Hepatocyte (in vitro differentiated cells): ENCODE measurements at regions not wholly inside any gene's neighbourhood (a gene's known extent, or its start where the extent isn't known, plus 50 kb on each side); places are given as distances from the start of the nearest gene placed in this dataset.
A peak's percentile ranks its signal among the peaks of the same experiment; 100 is the strongest.

Experiments
- DNase-seq: peaks from one replicate; pipeline ENCODE4 v3.0.0-alpha.2; 2016; ENCODE audit warnings: low spot score
- H2AFZ ChIP-seq: fragments of 200-600 bp; sonication (generic); 2 replicates; pipeline ENCODE4 v1.6.0; 2016; ENCODE audit warnings: antibody characterized with exemption, mild to moderate bottlenecking
- H3K27ac ChIP-seq: fragments of 200-600 bp; sonication (generic); 2 replicates; pipeline ENCODE4 v1.5.1; 2016; ENCODE audit warnings: mild to moderate bottlenecking
- H3K27me3 ChIP-seq: fragments of 200-600 bp; sonication (generic); 2 replicates; pipeline ENCODE4 v1.6.1; 2016
- H3K36me3 ChIP-seq: fragments of 200-600 bp; sonication (generic); replicated peaks from 2 replicates; pipeline ENCODE4 v1.5.1; 2016; ENCODE audit warnings: low read depth; ENCODE audit not compliant: insufficient read depth
- H3K4me1 ChIP-seq: fragments of 200-600 bp; sonication (generic); 2 replicates; pipeline ENCODE4 v1.5.1; 2016; ENCODE audit warnings: mild to moderate bottlenecking, moderate library complexity; ENCODE audit not compliant: insufficient read depth
- H3K4me2 ChIP-seq: fragments of 200-600 bp; sonication (generic); 2 replicates; pipeline ENCODE4 v1.6.0; 2016
- H3K4me3 ChIP-seq: fragments of 200-600 bp; sonication (generic); 2 replicates; pipeline ENCODE4 v1.5.1; 2016; ENCODE audit warnings: mild to moderate bottlenecking
- H3K79me2 ChIP-seq: fragments of 200-600 bp; sonication (generic); 2 replicates; pipeline ENCODE4 v1.6.0; 2017; ENCODE audit warnings: mild to moderate bottlenecking
- H3K9me2 ChIP-seq: fragments of 200-600 bp; sonication (generic); replicated peaks from 2 replicates; pipeline ENCODE4 v1.6.0; 2017; ENCODE audit warnings: mild to moderate bottlenecking; ENCODE audit not compliant: insufficient read depth
- H3K9me3 ChIP-seq: fragments of 200-600 bp; sonication (generic); 2 replicates; pipeline ENCODE4 v1.5.1; 2016; ENCODE audit warnings: low read depth, mild to moderate bottlenecking
- H4K20me1 ChIP-seq: fragments of 200-600 bp; sonication (generic); 2 replicates; pipeline ENCODE4 v1.6.0; 2016; ENCODE audit warnings: mild to moderate bottlenecking; ENCODE audit not compliant: insufficient read depth, poor library complexity, severe bottlenecking
- EZH2 ChIP-seq: fragments of 200-600 bp; sonication (generic); IDR thresholded peaks from 2 replicates; pipeline ENCODE4 v1.6.1; 2016; ENCODE audit warnings: antibody characterized with exemption, mild to moderate bottlenecking, borderline replicate concordance
- EZH2phosphoT487 ChIP-seq: fragments of 200-600 bp; sonication (generic); IDR thresholded peaks from one replicate; pipeline ENCODE4 v1.6.1; 2018; ENCODE audit warnings: antibody characterized with exemption, mild to moderate bottlenecking, low read depth, moderate library complexity; ENCODE audit not compliant: unreplicated experiment, severe bottlenecking
- WGBS: methylation state at CpG from one replicate; pipeline ENCODE4 v1.1.6; 2016; ENCODE audit warnings: low lambda C conversion rate; ENCODE audit errors: missing lambda C conversion rate; 5-methylcytosine and 5-hydroxymethylcytosine counted together
- TF ChIP-seq, protein P1 (sequence below): fragments of 200-600 bp; sonication (generic); IDR thresholded peaks from 2 replicates; pipeline ENCODE4 v1.5.1; 2016; ENCODE audit warnings: antibody characterized with exemption, mild to moderate bottlenecking; ENCODE audit not compliant: poor library complexity

DNA sequence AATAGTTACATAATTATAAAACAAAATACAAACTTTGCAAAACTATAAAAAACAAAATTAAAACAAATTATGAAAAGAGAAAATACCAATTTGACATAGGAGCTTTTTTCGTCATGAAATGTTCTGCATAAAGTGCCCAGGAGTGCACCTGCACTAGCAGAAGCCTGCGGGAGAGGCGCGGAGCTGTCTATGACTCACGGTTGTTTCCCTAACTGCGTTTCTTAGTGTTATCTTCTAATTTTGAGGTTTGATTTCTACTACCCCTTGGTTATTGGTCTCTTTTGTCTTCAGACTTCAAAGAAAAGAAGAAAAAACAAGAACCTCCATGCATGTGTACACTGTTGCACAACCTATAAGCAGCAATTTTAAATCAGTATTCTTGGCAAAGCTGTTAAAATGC lies 740.9 kb upstream of the LRRC4C start:
- Histone ChIP-seq H3K79me2 (no peaks in the 10 kb centered on the region), H3K36me3 (no peaks in the 10 kb centered on the region), H3K4me1 (no peaks in the 10 kb centered on the region), H3K4me2 (no peak overlapping the region), H3K9me3 (no peaks in the 10 kb centered on the region), H3K27ac (no peak overlapping the region), H3K27me3 (no peaks in the 10 kb centered on the region), H3K9me2 (no peaks in the 10 kb centered on the region), H3K4me3 (no peak overlapping the region), H2AFZ (no peak overlapping the region), H4K20me1 (no peaks in the 10 kb centered on the region)
- DNase-seq: no peak
- TF ChIP-seq, protein P1, sequence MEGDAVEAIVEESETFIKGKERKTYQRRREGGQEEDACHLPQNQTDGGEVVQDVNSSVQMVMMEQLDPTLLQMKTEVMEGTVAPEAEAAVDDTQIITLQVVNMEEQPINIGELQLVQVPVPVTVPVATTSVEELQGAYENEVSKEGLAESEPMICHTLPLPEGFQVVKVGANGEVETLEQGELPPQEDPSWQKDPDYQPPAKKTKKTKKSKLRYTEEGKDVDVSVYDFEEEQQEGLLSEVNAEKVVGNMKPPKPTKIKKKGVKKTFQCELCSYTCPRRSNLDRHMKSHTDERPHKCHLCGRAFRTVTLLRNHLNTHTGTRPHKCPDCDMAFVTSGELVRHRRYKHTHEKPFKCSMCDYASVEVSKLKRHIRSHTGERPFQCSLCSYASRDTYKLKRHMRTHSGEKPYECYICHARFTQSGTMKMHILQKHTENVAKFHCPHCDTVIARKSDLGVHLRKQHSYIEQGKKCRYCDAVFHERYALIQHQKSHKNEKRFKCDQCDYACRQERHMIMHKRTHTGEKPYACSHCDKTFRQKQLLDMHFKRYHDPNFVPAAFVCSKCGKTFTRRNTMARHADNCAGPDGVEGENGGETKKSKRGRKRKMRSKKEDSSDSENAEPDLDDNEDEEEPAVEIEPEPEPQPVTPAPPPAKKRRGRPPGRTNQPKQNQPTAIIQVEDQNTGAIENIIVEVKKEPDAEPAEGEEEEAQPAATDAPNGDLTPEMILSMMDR: no peak
- TF ChIP-seq EZH2phosphoT487 (no peak), EZH2 (no peak)
- WGBS: 94% methylated on average over 6 of the region's 6 CpGs

DNA sequence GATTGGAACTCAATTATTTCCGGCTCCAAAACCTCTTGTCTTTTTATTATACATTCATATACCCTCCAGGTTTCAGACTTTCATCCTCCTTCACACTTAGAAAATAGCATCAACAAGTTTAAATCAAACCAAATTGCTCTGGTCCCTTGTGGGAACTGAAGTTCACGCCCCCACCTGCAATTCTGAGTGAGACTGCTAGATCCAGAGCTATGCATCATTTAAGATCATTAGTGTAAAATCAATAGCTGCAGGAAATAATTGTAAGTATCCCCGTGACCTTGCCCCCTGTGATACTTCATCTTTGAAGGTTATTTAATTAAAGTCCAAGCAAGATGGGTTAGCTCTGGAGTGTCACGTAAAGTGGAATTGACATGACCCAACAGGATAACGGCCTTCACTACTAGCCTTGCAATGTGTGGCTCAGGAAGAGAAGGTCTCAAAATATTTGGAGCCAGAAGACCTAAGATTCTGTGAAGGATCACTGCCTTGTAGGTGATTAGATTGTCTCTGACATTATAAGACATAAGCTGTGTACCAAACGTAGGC lies 742.2 kb upstream of the LRRC4C start:
- WGBS: 89% methylated on average over 6 of the region's 6 CpGs
- H3K9me3 ChIP-seq: no peaks in the 10 kb centered on the region
- no peak for TF ChIP-seq EZH2phosphoT487
- TF ChIP-seq EZH2: no peak
- TF ChIP-seq, protein P1: no peak
- no peak for DNase-seq
- no peak overlapping the region for H3K4me3 ChIP-seq
- no peak overlapping the region for H2AFZ ChIP-seq
- no peaks in the 10 kb centered on the region for H3K4me1 ChIP-seq
- no peaks in the 10 kb centered on the region for H4K20me1 ChIP-seq
- no peaks in the 10 kb centered on the region for H3K79me2 ChIP-seq
- H3K4me2 ChIP-seq: no peak overlapping the region
- no peaks in the 10 kb centered on the region for H3K36me3 ChIP-seq
- no peak overlapping the region for H3K27ac ChIP-seq
- no peaks in the 10 kb centered on the region for H3K27me3 ChIP-seq
- H3K9me2 ChIP-seq: no peaks in the 10 kb centered on the region

DNA sequence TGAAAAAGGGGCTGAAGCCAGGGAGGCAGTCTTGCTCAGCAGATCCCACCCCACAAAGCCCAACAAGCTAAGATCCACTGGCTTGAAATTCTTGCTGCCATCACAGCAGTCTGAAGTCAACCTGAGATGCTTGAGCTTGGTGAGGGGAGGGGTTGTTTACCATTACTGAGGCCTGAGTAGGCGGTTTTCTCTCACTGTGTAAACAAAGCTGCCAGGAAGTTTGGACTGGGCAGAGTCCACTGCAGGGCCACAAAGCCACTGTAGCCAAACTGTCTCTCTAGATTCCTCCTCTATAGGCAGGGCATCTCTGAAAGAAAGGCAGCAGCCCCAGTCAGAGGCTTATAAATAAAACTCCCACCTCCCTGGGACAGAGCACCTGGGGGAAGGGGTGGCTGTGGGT lies 746.1 kb upstream of the LRRC4C start:
- H3K9me2 ChIP-seq: no peaks in the 10 kb centered on the region
- H3K27me3 ChIP-seq: no peaks in the 10 kb centered on the region
- H3K36me3 ChIP-seq: no peaks in the 10 kb centered on the region
- no peaks in the 10 kb centered on the region for H3K9me3 ChIP-seq
- H4K20me1 ChIP-seq: no peaks in the 10 kb centered on the region
- WGBS: 10% methylated on average over 1 of the region's 1 CpG
- no peak overlapping the region for H2AFZ ChIP-seq
- H3K4me2 ChIP-seq: peak overlapping the region; percentile 37
- no peaks in the 10 kb centered on the region for H3K79me2 ChIP-seq
- no peak for TF ChIP-seq EZH2
- no peak for TF ChIP-seq EZH2phosphoT487
- TF ChIP-seq, protein P1: no peak
- H3K27ac ChIP-seq: no peak overlapping the region
- no peaks in the 10 kb centered on the region for H3K4me1 ChIP-seq
- DNase-seq: peak; percentile 59
- no peak overlapping the region for H3K4me3 ChIP-seq

DNA sequence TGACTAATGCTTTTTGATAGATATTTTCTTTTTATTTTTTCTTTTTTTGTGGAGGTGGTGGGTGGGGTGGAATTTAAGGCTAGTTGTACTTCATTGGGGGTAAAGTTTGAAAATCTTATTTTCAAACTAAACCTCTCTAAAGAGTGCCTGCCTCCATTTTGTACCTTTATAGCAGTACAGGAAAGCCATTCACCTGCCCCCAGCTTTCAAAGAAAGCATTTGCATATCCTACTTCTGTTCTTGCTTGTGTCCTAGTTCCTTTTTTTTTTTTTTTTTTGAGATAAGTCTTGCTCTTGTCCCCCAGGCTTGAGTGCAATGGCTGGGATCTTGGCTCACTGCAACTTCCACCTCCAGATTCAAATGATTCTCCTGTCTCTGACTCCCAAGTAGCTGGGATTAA lies 766.2 kb upstream of the LRRC4C start:
- Histone ChIP-seq H3K27me3 (no peaks in the 10 kb centered on the region), H3K9me3 (no peaks in the 10 kb centered on the region), H2AFZ (no peak overlapping the region), H3K9me2 (no peaks in the 10 kb centered on the region), H3K4me3 (no peak overlapping the region), H3K4me2 (no peak overlapping the region), H3K79me2 (no peaks in the 10 kb centered on the region), H3K27ac (no peak overlapping the region), H3K36me3 (no peaks in the 10 kb centered on the region), H3K4me1 (no peaks in the 10 kb centered on the region), H4K20me1 (no peaks in the 10 kb centered on the region)
- DNase-seq: no peak
- TF ChIP-seq, protein P1: no peak
